H9 (cell line): ENCODE measurements at regions not wholly inside any gene's neighbourhood (a gene's known extent, or its start where the extent isn't known, plus 50 kb on each side); places are given as distances from the start of the nearest gene placed in this dataset.

Source experiments
- DNase-seq: peaks from one replicate; pipeline ENCODE4 v3.0.0-alpha.2; 2017
- H2AFZ ChIP-seq: one replicate; pipeline ENCODE4 v1.6.1; 2013; ENCODE audit warnings: mild to moderate bottlenecking, low read length, control low read depth, moderate library complexity
- H2AK5ac ChIP-seq: 2 replicates; pipeline ENCODE4 v1.6.1; 2013; ENCODE audit warnings: low read length, control low read depth, mixed read lengths; ENCODE audit not compliant: insufficient read length
- H2BK120ac ChIP-seq: one replicate; pipeline ENCODE4 v1.6.1; 2013; ENCODE audit warnings: low read depth, mild to moderate bottlenecking, low read length, control low read depth, inconsistent platforms; ENCODE audit not compliant: poor library complexity, severe bottlenecking
- H2BK12ac ChIP-seq: 2 replicates; pipeline ENCODE4 v1.6.1; 2013; ENCODE audit warnings: low read length, control low read depth, mixed read lengths, low read depth; ENCODE audit not compliant: insufficient read length
- H2BK15ac ChIP-seq: 2 replicates; pipeline ENCODE4 v1.6.1; 2013; ENCODE audit warnings: low read depth, low read length, control low read depth
- H2BK20ac ChIP-seq: one replicate; pipeline ENCODE4 v1.6.1; 2013; ENCODE audit warnings: low read depth, mild to moderate bottlenecking, low read length, control low read depth, inconsistent platforms; ENCODE audit not compliant: poor library complexity, severe bottlenecking
- H2BK5ac ChIP-seq: 2 replicates; pipeline ENCODE4 v1.6.1; 2013; ENCODE audit warnings: low read length, control low read depth, mixed read lengths; ENCODE audit not compliant: insufficient read length
- H3K14ac ChIP-seq: 2 replicates; pipeline ENCODE4 v1.6.1; 2013; ENCODE audit warnings: low read length, control low read depth; ENCODE audit not compliant: insufficient read depth
- H3K18ac ChIP-seq: 2 replicates; pipeline ENCODE4 v1.6.1; 2013; ENCODE audit warnings: low read depth, mild to moderate bottlenecking, mixed read lengths, low read length, control low read depth; ENCODE audit not compliant: insufficient read length
- H3K23ac ChIP-seq: 2 replicates; pipeline ENCODE4 v1.6.1; 2013; ENCODE audit warnings: low read length, control low read depth, mixed read lengths, low read depth; ENCODE audit not compliant: insufficient read length
- H3K23me2 ChIP-seq: 2 replicates; pipeline ENCODE4 v1.6.1; 2013; ENCODE audit warnings: low read depth, mild to moderate bottlenecking, mixed read lengths, low read length, control low read depth; ENCODE audit not compliant: insufficient read length, poor library complexity, severe bottlenecking
- H3K27ac ChIP-seq: 2 replicates; pipeline ENCODE4 v1.5.1; 2013; ENCODE audit warnings: low read length, control low read depth, mixed read lengths, low read depth; ENCODE audit not compliant: insufficient read length
- H3K27me3 ChIP-seq: 2 replicates; pipeline ENCODE4 v1.6.1; 2013; ENCODE audit warnings: low read length, control low read depth, inconsistent platforms; ENCODE audit not compliant: insufficient read depth
- H3K4ac ChIP-seq: 2 replicates; pipeline ENCODE4 v1.6.1; 2013; ENCODE audit warnings: low read depth, mild to moderate bottlenecking, control low read depth, inconsistent platforms, low read length, moderate library complexity
- H3K4me1 ChIP-seq: 2 replicates; pipeline ENCODE4 v1.6.1; 2013; ENCODE audit warnings: low read length, control low read depth, inconsistent platforms; ENCODE audit not compliant: insufficient read depth
- H3K4me2 ChIP-seq: 2 replicates; pipeline ENCODE4 v1.6.1; 2013; ENCODE audit warnings: low read length, control low read depth, mixed read lengths; ENCODE audit not compliant: insufficient read length, insufficient read depth
- H3K56ac ChIP-seq: 2 replicates; pipeline ENCODE4 v1.6.1; 2013; ENCODE audit warnings: low read depth, mild to moderate bottlenecking, mixed read lengths, low read length, control low read depth; ENCODE audit not compliant: insufficient read length
- H3K79me1 ChIP-seq: 2 replicates; pipeline ENCODE4 v1.6.1; 2013; ENCODE audit warnings: low read depth, mild to moderate bottlenecking, moderate library complexity, low read length, control low read depth, inconsistent platforms; ENCODE audit not compliant: insufficient read depth, poor library complexity, severe bottlenecking
- H3K79me2 ChIP-seq: 2 replicates; pipeline ENCODE4 v1.6.1; 2013; ENCODE audit warnings: low read length, control low read depth, inconsistent platforms; ENCODE audit not compliant: insufficient read depth
- H3K9ac ChIP-seq: 2 replicates; pipeline ENCODE4 v1.6.1; 2013; ENCODE audit warnings: low read length, control low read depth, mixed read lengths; ENCODE audit not compliant: insufficient read length; ENCODE audit errors: extremely low read depth
- H3K9me3 ChIP-seq: one replicate; pipeline ENCODE4 v1.6.1; 2013; ENCODE audit warnings: low read depth, low read length, inconsistent platforms; ENCODE audit not compliant: control insufficient read depth
- H3T11ph ChIP-seq: one replicate; pipeline ENCODE4 v1.6.1; 2013; ENCODE audit warnings: mild to moderate bottlenecking, low read length, control low read depth, inconsistent platforms
- H4K20me1 ChIP-seq: one replicate; pipeline ENCODE4 v1.6.1; 2013; ENCODE audit not compliant: control insufficient read depth, insufficient read length, insufficient read depth
- H4K5ac ChIP-seq: 2 replicates; pipeline ENCODE4 v1.6.1; 2013; ENCODE audit warnings: low read depth, mild to moderate bottlenecking, mixed read lengths, low read length, control low read depth; ENCODE audit not compliant: insufficient read length
- H4K8ac ChIP-seq: replicated peaks from 2 replicates; pipeline ENCODE4 v1.6.1; 2013; ENCODE audit warnings: low read length, control low read depth, mixed read lengths, low read depth; ENCODE audit not compliant: insufficient read length
- H4K91ac ChIP-seq: 2 replicates; pipeline ENCODE4 v1.6.1; 2013; ENCODE audit warnings: low read depth, mild to moderate bottlenecking, moderate library complexity, mixed read lengths, low read length, control low read depth; ENCODE audit not compliant: insufficient read length
- H3K27ac Mint-ChIP-seq, 3 experiments: 2 replicates in 2 of 3; 3 replicates in 1 of 3; pipeline ENCODE4 v1.8.0; 2020 to 2021; ENCODE audit warnings: mixed read lengths in 3 of 3, mild to moderate bottlenecking in 1 of 3, moderate library complexity in 1 of 3
- H3K27me3 Mint-ChIP-seq: 2 replicates; pipeline ENCODE4 v1.8.0; 2021; ENCODE audit warnings: low read depth, mild to moderate bottlenecking, moderate library complexity, mixed read lengths
- H3K36me3 Mint-ChIP-seq, 3 experiments: 2 replicates in 2 of 3; 3 replicates in 1 of 3; pipeline ENCODE4 v1.8.0; 2020 to 2021; ENCODE audit warnings: low read depth in 3 of 3, mixed read lengths in 3 of 3; ENCODE audit not compliant: insufficient read depth in 1 of 3
- H3K4me1 Mint-ChIP-seq, 2 experiments: 2 replicates each; pipeline ENCODE4 v1.8.0; 2020; ENCODE audit warnings: mixed read lengths in 2 of 2
- H3K4me3 Mint-ChIP-seq, 2 experiments: 2 replicates in 1 of 2; 3 replicates in 1 of 2; pipeline ENCODE4 v1.8.0; 2020 to 2021; ENCODE audit warnings: mild to moderate bottlenecking in 2 of 2, mixed read lengths in 2 of 2, moderate library complexity in 1 of 2
- H3K9me3 Mint-ChIP-seq, 2 experiments: 2 replicates in 1 of 2; 3 replicates in 1 of 2; pipeline ENCODE4 v1.8.0; 2020; ENCODE audit warnings: mild to moderate bottlenecking in 2 of 2, mixed read lengths in 2 of 2, moderate library complexity in 1 of 2
- WGBS: extraction: QIAGEN DNeasy Blood & Tissue Kit; methylation state at CpG from one replicate; pipeline ENCODE4 v1.1.7; 2013; ENCODE audit warnings: missing lambda C conversion rate, low lambda C conversion rate, mixed read lengths; ENCODE audit not compliant: insufficient read length; ENCODE audit errors: extremely low coverage; 5-methylcytosine and 5-hydroxymethylcytosine counted together
- TF ChIP-seq, protein P1 (sequence below): fragments of 200-600 bp; sonication (generic); conservative IDR thresholded peaks from 3 replicates; pipeline ENCODE4 v1.8.0; 2021; ENCODE audit warnings: antibody characterized with exemption, mild to moderate bottlenecking

DNA sequence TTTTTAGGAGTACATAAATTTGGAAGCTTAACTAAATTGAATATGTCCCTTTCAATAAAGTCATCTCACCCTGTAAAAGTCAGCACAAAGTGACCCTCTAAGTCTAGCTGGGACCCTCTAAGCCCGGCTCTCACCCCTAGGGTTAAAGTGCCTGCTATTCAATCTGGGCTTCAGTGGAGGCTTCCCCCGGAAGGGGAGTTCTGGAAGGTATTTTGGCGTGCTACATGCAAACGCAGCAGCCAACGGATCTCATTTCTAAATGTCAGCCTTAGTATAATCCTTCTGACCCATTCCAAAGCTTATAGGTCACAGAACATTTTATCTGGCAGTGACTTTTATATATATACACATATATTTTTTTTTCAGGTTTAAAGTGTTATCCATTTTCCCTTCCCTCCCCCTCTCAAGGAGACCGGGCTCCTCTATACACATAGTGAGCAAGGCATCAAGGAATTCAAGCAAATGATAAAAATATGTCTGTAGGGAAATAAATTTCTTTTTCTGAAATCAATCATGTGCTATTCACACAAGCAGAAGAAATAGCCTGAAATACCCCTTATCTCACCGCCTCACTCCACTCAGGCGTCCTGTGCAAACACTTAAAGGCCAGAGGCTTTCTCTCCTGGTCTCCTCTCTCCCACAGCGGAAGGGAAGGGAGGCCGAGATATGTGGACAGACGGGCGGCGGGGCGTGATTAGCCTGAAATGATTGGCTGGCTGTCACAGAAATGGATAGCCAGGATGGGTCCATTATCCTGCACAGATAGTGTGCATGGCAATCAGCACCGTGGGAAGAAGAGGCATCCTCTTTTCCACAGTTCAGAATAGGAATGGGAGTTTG lies 301.7 kb downstream of the GALC start:
- Histone ChIP-seq H2AFZ (no peak overlapping the region), H4K8ac (no peak overlapping the region), H3K79me2 (no peaks in the 10 kb centered on the region), H3K23ac (no peak overlapping the region), H3T11ph (no peak overlapping the region), H3K14ac (no peak overlapping the region), H3K4me2 (no peak overlapping the region), H2BK12ac (no peak overlapping the region), H2BK5ac (no peak overlapping the region), H2BK20ac (no peak overlapping the region), H2BK15ac (no peak overlapping the region), H4K20me1 (no peaks in the 10 kb centered on the region), H3K9ac (no peak overlapping the region), H3K4ac (no peak overlapping the region), H3K4me1 (no peaks in the 10 kb centered on the region), H3K18ac (no peak overlapping the region), H3K9me3 (no peaks in the 10 kb centered on the region), H3K27ac (no peak overlapping the region), H3K56ac (no peak overlapping the region), H3K27me3 (no peaks in the 10 kb centered on the region), H3K23me2 (no peaks in the 10 kb centered on the region), H2AK5ac (no peak overlapping the region), H4K5ac (no peak overlapping the region), H4K91ac (no peak overlapping the region), H2BK120ac (no peak overlapping the region), H3K79me1 (no peaks in the 10 kb centered on the region)
- Mint-ChIP-seq H3K27ac (peak overlapping the region in 1 of 3 experiments; percentile 93; a peak in 3 of 7 replicates), H3K27me3 (no peaks in the 10 kb centered on the region), H3K9me3 (no peaks in the 10 kb centered on the region), H3K4me3 (no peak overlapping the region), H3K36me3 (no peaks in the 10 kb centered on the region), H3K4me1 (peaks cover 5 to 10% of the 10 kb centered on the region in 2 experiments; a peak in 3 of 4 replicates)
- WGBS, result no CpG with 5 or more reads among the region's 15 CpGs
- no peak for DNase-seq
- TF ChIP-seq, protein P1, sequence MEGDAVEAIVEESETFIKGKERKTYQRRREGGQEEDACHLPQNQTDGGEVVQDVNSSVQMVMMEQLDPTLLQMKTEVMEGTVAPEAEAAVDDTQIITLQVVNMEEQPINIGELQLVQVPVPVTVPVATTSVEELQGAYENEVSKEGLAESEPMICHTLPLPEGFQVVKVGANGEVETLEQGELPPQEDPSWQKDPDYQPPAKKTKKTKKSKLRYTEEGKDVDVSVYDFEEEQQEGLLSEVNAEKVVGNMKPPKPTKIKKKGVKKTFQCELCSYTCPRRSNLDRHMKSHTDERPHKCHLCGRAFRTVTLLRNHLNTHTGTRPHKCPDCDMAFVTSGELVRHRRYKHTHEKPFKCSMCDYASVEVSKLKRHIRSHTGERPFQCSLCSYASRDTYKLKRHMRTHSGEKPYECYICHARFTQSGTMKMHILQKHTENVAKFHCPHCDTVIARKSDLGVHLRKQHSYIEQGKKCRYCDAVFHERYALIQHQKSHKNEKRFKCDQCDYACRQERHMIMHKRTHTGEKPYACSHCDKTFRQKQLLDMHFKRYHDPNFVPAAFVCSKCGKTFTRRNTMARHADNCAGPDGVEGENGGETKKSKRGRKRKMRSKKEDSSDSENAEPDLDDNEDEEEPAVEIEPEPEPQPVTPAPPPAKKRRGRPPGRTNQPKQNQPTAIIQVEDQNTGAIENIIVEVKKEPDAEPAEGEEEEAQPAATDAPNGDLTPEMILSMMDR, result no peak
